BLaER1 treated with 17β-estradiol and CSF1 and Interleukin-3, amounts not matched to agents 10 nM and 100 nM (cell line): ENCODE measurements at regions not wholly inside any gene's neighbourhood (a gene's known extent, or its start where the extent isn't known, plus 50 kb on each side); places are given as distances from the start of the nearest gene placed in this dataset.

Experiments
- H3K27ac ChIP-seq, 11 experiments: shearing (Covaris generic); formaldehyde crosslinking; 2 replicates each; pipeline ENCODE4 v1.8.1; 2022
- H3K27me3 ChIP-seq, 11 experiments: shearing (Covaris generic); formaldehyde crosslinking; 2 replicates each; pipeline ENCODE4 v1.8.1; 2022
- H3K36me3 ChIP-seq, 11 experiments: shearing (Covaris generic); formaldehyde crosslinking; 2 replicates each; pipeline ENCODE4 v1.8.1; 2022
- H3K4me1 ChIP-seq, 10 experiments: shearing (Covaris generic); formaldehyde crosslinking; 2 replicates each; pipeline ENCODE4 v1.8.1; 2022
- H3K4me2 ChIP-seq, 11 experiments: shearing (Covaris generic); formaldehyde crosslinking; 2 replicates each; pipeline ENCODE4 v1.8.1; 2022
- H3K4me3 ChIP-seq, 10 experiments: shearing (Covaris generic); formaldehyde crosslinking; 2 replicates each; pipeline ENCODE4 v1.8.1; 2022
- H3K9ac ChIP-seq, 11 experiments: shearing (Covaris generic); formaldehyde crosslinking; 2 replicates each; pipeline ENCODE4 v1.8.1; 2022
- H3K9me3 ChIP-seq, 11 experiments: shearing (Covaris generic); formaldehyde crosslinking; replicated peaks in 1 of 11; 2 replicates each; pipeline ENCODE4 v1.8.1; 2022
- H4K20me1 ChIP-seq, 11 experiments: shearing (Covaris generic); formaldehyde crosslinking; 2 replicates each; pipeline ENCODE4 v1.8.1; 2022
- Cebpa-rat ChIP-seq, 11 experiments: shearing (Covaris generic); IDR thresholded peaks; 2 replicates each; pipeline ENCODE4 v1.8.1; 2022

DNA sequence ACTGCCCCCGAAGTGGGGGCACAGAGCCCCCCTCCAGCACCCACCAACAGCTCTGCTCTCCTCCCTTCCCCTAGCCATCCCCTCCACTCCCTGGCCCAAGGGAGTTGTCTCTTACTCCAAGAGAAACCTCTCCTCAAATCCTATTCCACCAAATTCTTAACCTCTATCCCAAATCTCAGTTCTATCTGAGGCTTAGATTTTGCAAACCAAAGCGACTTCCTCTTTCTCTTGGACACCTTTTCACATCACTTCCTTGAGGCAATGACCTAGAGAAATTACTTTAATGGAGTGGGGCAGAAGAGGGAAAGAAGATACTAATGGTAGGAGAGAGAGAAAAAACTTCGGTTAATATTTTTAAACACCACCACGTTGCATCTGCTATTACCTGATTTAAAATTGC is 167.2 kb downstream of the SS18 start:
- no peaks in the 10 kb centered on the region for H3K9me3 ChIP-seq
- TF ChIP-seq Cebpa-rat (IDR thresholded peaks at IDR 0.05): no peak

GRCh38 chr18:25921677-25922421 is 168.6 kb downstream of the SS18 start:
- H3K27me3 ChIP-seq: no peaks in the 10 kb centered on the region
- no peak overlapping the region for H3K27ac ChIP-seq
- H3K9ac ChIP-seq: no peak overlapping the region
- no peak for TF ChIP-seq Cebpa-rat (IDR thresholded peaks at IDR 0.05)
- H3K4me1 ChIP-seq: no peaks in the 10 kb centered on the region
- H3K4me3 ChIP-seq: no peak overlapping the region
- no peaks in the 10 kb centered on the region for H3K9me3 ChIP-seq
- no peaks in the 10 kb centered on the region for H4K20me1 ChIP-seq
- no peaks in the 10 kb centered on the region for H3K36me3 ChIP-seq
- H3K4me2 ChIP-seq: no peak overlapping the region

More for the DNA sequence above, 167.2 kb downstream of the SS18 start:
- no peaks in the 10 kb centered on the region for H3K27me3 ChIP-seq
- no peak overlapping the region for H3K4me3 ChIP-seq
- no peaks in the 10 kb centered on the region for H4K20me1 ChIP-seq
- no peak overlapping the region for H3K4me2 ChIP-seq
- no peaks in the 10 kb centered on the region for H3K36me3 ChIP-seq
- no peak overlapping the region for H3K27ac ChIP-seq
- peaks cover 0 to 9% (median 0%) of the 10 kb centered on the region in 10 experiments; a peak in 6 of 20 replicates for H3K4me1 ChIP-seq
- H3K9ac ChIP-seq: no peak overlapping the region

- TF ChIP-seq Cebpa-rat (IDR thresholded peaks at IDR 0.05): no peak
- H3K9me3 ChIP-seq: no peaks in the 10 kb centered on the region
- H3K4me3 ChIP-seq: no peak overlapping the region
These were observed 174.5 kb downstream of the SS18 start for GRCh38 chr18:25915907-25916306.

GRCh38 chr18:25898965-25899364 is 191.4 kb downstream of the SS18 start:
- H3K9me3 ChIP-seq: no peaks in the 10 kb centered on the region
- H3K36me3 ChIP-seq: no peaks in the 10 kb centered on the region
- H3K27me3 ChIP-seq: no peaks in the 10 kb centered on the region
- TF ChIP-seq Cebpa-rat (IDR thresholded peaks at IDR 0.05): no peak
- H3K4me1 ChIP-seq: no peaks in the 10 kb centered on the region
- H4K20me1 ChIP-seq: no peaks in the 10 kb centered on the region
- no peak overlapping the region for H3K4me3 ChIP-seq
- H3K9ac ChIP-seq: no peak overlapping the region
- no peak overlapping the region for H3K27ac ChIP-seq
- H3K4me2 ChIP-seq: no peak overlapping the region

More at GRCh38 chr18:25915907-25916306, 174.5 kb downstream of the SS18 start:
- no peaks in the 10 kb centered on the region for H4K20me1 ChIP-seq
- H3K36me3 ChIP-seq: no peaks in the 10 kb centered on the region
- H3K4me1 ChIP-seq: no peaks in the 10 kb centered on the region
- H3K9ac ChIP-seq: no peak overlapping the region
- H3K4me2 ChIP-seq: no peak overlapping the region
- H3K27me3 ChIP-seq: no peaks in the 10 kb centered on the region
- no peak overlapping the region for H3K27ac ChIP-seq

GRCh38 chr18:25896956-25897355 is 193.5 kb downstream of the SS18 start:
- Histone ChIP-seq H3K9ac (no peak overlapping the region), H3K4me3 (no peak overlapping the region), H3K4me1 (no peaks in the 10 kb centered on the region), H3K27ac (no peak overlapping the region), H4K20me1 (no peaks in the 10 kb centered on the region), H3K36me3 (no peaks in the 10 kb centered on the region), H3K9me3 (no peaks in the 10 kb centered on the region), H3K27me3 (no peaks in the 10 kb centered on the region), H3K4me2 (no peak overlapping the region)
- no peak for TF ChIP-seq Cebpa-rat (IDR thresholded peaks at IDR 0.05)

GRCh38 chr18:25896178-25896780 is 194.1 kb downstream of the SS18 start:
- Histone ChIP-seq H3K4me2 (no peak overlapping the region), H3K27ac (no peak overlapping the region), H4K20me1 (no peaks in the 10 kb centered on the region), H3K4me1 (no peaks in the 10 kb centered on the region), H3K27me3 (no peaks in the 10 kb centered on the region), H3K9me3 (no peaks in the 10 kb centered on the region), H3K9ac (no peak overlapping the region), H3K36me3 (no peaks in the 10 kb centered on the region), H3K4me3 (no peak overlapping the region)
- TF ChIP-seq Cebpa-rat (IDR thresholded peaks at IDR 0.05): no peak

GRCh38 chr18:25895518-25895917 is 194.9 kb downstream of the SS18 start:
- no peak overlapping the region for H3K9ac ChIP-seq

GRCh38 chr18:25886283-25886682 is 204.1 kb downstream of the SS18 start:
- H3K4me3 ChIP-seq: no peak overlapping the region
- H3K4me1 ChIP-seq: no peaks in the 10 kb centered on the region
- H3K9ac ChIP-seq: no peak overlapping the region
- peaks cover 10 to 25% (median 16%) of the 10 kb centered on the region in 11 experiments; a peak in 20 of 22 replicates for H3K9me3 ChIP-seq
- H3K27me3 ChIP-seq: no peaks in the 10 kb centered on the region
- no peak overlapping the region for H3K4me2 ChIP-seq
- no peak for TF ChIP-seq Cebpa-rat (IDR thresholded peaks at IDR 0.05)
- no peaks in the 10 kb centered on the region for H4K20me1 ChIP-seq
- H3K27ac ChIP-seq: no peak overlapping the region
- H3K36me3 ChIP-seq: no peaks in the 10 kb centered on the region

More at GRCh38 chr18:25895518-25895917, 194.9 kb downstream of the SS18 start:
- Histone ChIP-seq H3K9me3 (no peaks in the 10 kb centered on the region), H3K27me3 (no peaks in the 10 kb centered on the region), H3K4me1 (no peaks in the 10 kb centered on the region), H4K20me1 (no peaks in the 10 kb centered on the region), H3K4me2 (no peak overlapping the region), H3K36me3 (no peaks in the 10 kb centered on the region), H3K27ac (no peak overlapping the region), H3K4me3 (no peak overlapping the region)
- TF ChIP-seq Cebpa-rat (IDR thresholded peaks at IDR 0.05): no peak

GRCh38 chr18:25883091-25883490 is 207.3 kb downstream of the SS18 start:
- no peak overlapping the region for H3K4me2 ChIP-seq
- H3K27ac ChIP-seq: no peak overlapping the region
- H3K4me3 ChIP-seq: no peak overlapping the region
- no peak for TF ChIP-seq Cebpa-rat (IDR thresholded peaks at IDR 0.05)
- H4K20me1 ChIP-seq: no peaks in the 10 kb centered on the region
- no peaks in the 10 kb centered on the region for H3K27me3 ChIP-seq
- H3K9ac ChIP-seq: no peak overlapping the region
- no peaks in the 10 kb centered on the region for H3K36me3 ChIP-seq
- H3K9me3 ChIP-seq: peaks cover 10 to 21% (median 16%) of the 10 kb centered on the region in 11 experiments; a peak in 20 of 22 replicates
- no peaks in the 10 kb centered on the region for H3K4me1 ChIP-seq

DNA sequence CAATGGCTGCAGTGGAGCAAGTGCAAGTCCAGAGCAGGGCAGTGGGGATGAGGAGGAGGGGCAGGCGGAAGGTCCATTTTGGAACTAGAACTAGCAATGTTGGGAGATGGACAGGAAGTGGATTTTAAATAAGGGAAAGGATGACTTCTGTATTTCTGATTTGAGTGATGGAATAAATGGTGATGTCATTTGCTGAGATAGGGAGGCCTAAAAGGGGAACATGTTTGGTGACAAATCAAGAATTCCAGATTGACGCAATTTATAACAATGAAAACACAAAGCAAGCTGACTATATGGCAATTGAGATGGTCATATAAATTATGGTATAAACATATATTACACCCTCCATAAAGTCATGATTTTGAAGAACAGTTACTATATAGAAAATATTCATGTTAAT is 209.3 kb downstream of the SS18 start:
- no peaks in the 10 kb centered on the region for H4K20me1 ChIP-seq
- no peaks in the 10 kb centered on the region for H3K4me1 ChIP-seq
- H3K36me3 ChIP-seq: no peaks in the 10 kb centered on the region
- no peak overlapping the region for H3K27ac ChIP-seq
- no peak overlapping the region for H3K4me2 ChIP-seq
- no peaks in the 10 kb centered on the region for H3K27me3 ChIP-seq
- TF ChIP-seq Cebpa-rat (IDR thresholded peaks at IDR 0.05): no peak
- H3K4me3 ChIP-seq: no peak overlapping the region
- H3K9me3 ChIP-seq: peaks cover 0 to 16% (median 11%) of the 10 kb centered on the region in 11 experiments; a peak in 15 of 22 replicates
- H3K9ac ChIP-seq: no peak overlapping the region
